SK-N-SH (cell line): ENCODE measurements at regions not wholly inside any gene's neighbourhood (a gene's known extent, or its start where the extent isn't known, plus 50 kb on each side); places are given as distances from the start of the nearest gene placed in this dataset.

Experiments used
- EZH2phosphoT487 ChIP-seq: fragments of 200-600 bp; sonication (generic); IDR thresholded peaks from 2 replicates; pipeline ENCODE4 v1.6.1; 2017; ENCODE audit warnings: low read depth, mixed run types, mild to moderate bottlenecking, antibody characterized with exemption, moderate library complexity, borderline replicate concordance
- GATA2 ChIP-seq: sonication (generic); formaldehyde crosslinking; IDR thresholded peaks from 2 replicates; pipeline ENCODE4 v1.5.0; 2020; ENCODE audit warnings: mild to moderate bottlenecking, missing genetic modification reagents
- RAD21 ChIP-seq: IDR thresholded peaks from 2 replicates; pipeline ENCODE4 v1.6.1; 2012; ENCODE audit warnings: mild to moderate bottlenecking, low read length
- RCOR1 ChIP-seq: fragments of 150-350 bp; IDR thresholded peaks from 2 replicates; pipeline ENCODE4 v1.6.1; 2017; ENCODE audit warnings: antibody characterized with exemption, low read length
- RFX5 ChIP-seq: IDR thresholded peaks from 2 replicates; pipeline ENCODE4 v1.6.1; 2012; ENCODE audit warnings: mild to moderate bottlenecking, improper control_type of control experiment, low read length
- SIN3A ChIP-seq: IDR thresholded peaks from 2 replicates; pipeline ENCODE4 v1.6.1; 2012; ENCODE audit warnings: low read depth, mild to moderate bottlenecking, low read length, moderate library complexity, borderline replicate concordance
- SMC3 ChIP-seq: IDR thresholded peaks from 2 replicates; pipeline ENCODE4 v1.6.1; 2012; ENCODE audit warnings: low read depth, low read length, improper control_type of control experiment
- TAF1 ChIP-seq: IDR thresholded peaks from 2 replicates; pipeline ENCODE4 v1.6.1; 2012; ENCODE audit warnings: low read depth, mild to moderate bottlenecking, low read length, moderate library complexity, borderline replicate concordance
- TF ChIP-seq, protein P1 (sequence below): fragments of 200-600 bp; sonication (generic); IDR thresholded peaks from 2 replicates; pipeline ENCODE4 v1.6.1; 2017; ENCODE audit warnings: antibody characterized with exemption, mild to moderate bottlenecking, moderate library complexity
- TF ChIP-seq, protein P2 (sequence below): IDR thresholded peaks from 2 replicates; pipeline ENCODE4 v1.4.0; 2012; ENCODE audit warnings: low read depth

DNA sequence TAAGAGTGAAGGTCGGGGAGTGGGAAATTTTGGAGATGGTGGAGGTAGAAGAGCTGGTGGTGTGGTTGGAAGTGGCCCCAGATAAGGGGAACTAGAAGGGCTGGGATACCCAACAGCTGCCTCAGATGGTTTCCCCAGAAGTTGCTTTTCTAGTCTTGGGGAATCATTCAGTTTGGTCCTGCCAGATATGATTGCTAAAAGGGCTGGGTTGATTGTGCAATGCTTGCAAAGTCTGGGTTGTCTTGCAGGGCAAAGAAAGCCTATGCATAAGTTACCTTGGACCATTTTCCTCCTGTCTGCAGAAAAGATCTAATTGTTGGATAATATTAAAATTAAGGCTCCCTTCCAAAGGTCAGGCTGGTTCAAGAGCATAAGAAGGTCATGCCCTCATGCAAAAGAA lies 213.8 kb upstream of the ZNF804B start:
- TF ChIP-seq, protein P1, sequence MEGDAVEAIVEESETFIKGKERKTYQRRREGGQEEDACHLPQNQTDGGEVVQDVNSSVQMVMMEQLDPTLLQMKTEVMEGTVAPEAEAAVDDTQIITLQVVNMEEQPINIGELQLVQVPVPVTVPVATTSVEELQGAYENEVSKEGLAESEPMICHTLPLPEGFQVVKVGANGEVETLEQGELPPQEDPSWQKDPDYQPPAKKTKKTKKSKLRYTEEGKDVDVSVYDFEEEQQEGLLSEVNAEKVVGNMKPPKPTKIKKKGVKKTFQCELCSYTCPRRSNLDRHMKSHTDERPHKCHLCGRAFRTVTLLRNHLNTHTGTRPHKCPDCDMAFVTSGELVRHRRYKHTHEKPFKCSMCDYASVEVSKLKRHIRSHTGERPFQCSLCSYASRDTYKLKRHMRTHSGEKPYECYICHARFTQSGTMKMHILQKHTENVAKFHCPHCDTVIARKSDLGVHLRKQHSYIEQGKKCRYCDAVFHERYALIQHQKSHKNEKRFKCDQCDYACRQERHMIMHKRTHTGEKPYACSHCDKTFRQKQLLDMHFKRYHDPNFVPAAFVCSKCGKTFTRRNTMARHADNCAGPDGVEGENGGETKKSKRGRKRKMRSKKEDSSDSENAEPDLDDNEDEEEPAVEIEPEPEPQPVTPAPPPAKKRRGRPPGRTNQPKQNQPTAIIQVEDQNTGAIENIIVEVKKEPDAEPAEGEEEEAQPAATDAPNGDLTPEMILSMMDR: no peak
- TF ChIP-seq RFX5 (no peak), EZH2phosphoT487 (no peak), RAD21 (no peak), TAF1 (no peak), GATA2 (CRISPR knock-in tag) (no peak), RCOR1 (no peak), SIN3A (no peak), SMC3 (no peak)
- TF ChIP-seq, protein P2, sequence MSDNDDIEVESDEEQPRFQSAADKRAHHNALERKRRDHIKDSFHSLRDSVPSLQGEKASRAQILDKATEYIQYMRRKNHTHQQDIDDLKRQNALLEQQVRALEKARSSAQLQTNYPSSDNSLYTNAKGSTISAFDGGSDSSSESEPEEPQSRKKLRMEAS: no peak
